ENCODE measurements at regions not wholly inside any gene's neighbourhood (a gene's known extent, or its start where the extent isn't known, plus 50 kb on each side); places are given as distances from the start of the nearest gene placed in this dataset.

DNA sequence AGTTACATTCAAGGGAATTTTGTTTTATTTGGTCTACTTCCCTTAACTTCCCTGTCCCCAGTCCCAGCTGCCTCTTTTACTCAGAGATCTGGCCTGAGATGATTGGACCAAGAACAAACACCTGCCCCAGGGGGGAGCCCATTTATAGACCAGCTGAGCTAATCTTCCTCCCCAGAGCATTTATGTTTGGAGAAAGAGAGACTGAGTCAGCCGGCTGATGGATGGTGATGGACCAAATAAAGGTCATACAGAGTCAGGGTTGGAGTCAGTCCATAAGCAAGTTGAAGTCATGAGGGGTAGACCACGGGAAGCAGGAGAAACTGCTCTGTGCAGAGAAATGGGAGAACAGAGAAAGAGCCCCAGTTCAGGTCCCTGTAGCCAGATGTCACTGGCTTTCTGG lies 77.7 kb downstream of the TMEM174 start:
- no peaks in the 10 kb centered on the region for H3K4me1 Mint-ChIP-seq (ENCODE audit: low read depth)
- H3K4me3 Mint-ChIP-seq (ENCODE audit: low read depth), result no peak overlapping the region
- peaks cover 25% of the 10 kb centered on the region for H3K27me3 Mint-ChIP-seq (ENCODE audit: low read depth)
- H3K27ac Mint-ChIP-seq, result no peak overlapping the region
- H3K9me3 Mint-ChIP-seq, result no peaks in the 10 kb centered on the region
- no peak for DNase-seq (ENCODE audit: low spot score)
- H3K36me3 Mint-ChIP-seq (ENCODE audit: low read depth), result no peaks in the 10 kb centered on the region
- intact Hi-C loops (cut with micrococcal nuclease), result no loop called here

DNA sequence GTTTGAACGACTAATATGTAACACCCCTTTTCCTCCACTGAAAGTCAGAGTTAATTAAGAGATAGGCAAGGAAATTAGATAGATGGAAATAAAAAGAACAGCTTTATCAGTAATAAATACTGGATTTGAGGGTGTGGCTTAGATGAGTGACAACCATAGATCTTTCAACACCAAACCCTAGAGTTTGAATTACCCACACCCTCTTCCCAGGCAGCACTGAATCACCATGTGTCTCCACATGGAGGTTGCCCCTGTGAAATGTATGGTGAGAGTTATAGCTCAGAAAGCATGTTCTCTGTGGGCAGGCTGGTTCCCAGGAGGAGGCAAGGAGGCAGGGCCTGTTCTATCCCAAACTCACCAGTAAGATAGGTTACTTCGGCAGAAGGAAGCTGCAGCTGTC lies 69.7 kb downstream of the TMEM174 start:
- Mint-ChIP-seq H3K4me3 (ENCODE audit: low read depth) (no peak overlapping the region), H3K36me3 (ENCODE audit: low read depth) (no peaks in the 10 kb centered on the region), H3K9me3 (no peaks in the 10 kb centered on the region), H3K27me3 (ENCODE audit: low read depth) (peaks cover 25% of the 10 kb centered on the region), H3K4me1 (ENCODE audit: low read depth) (no peaks in the 10 kb centered on the region), H3K27ac (no peak overlapping the region)
- DNase-seq (ENCODE audit: low spot score), result no peak
- intact Hi-C loops (cut with micrococcal nuclease), result no loop called here

GRCh38 chr5:73238873-73239272 lies 65.9 kb downstream of the TMEM174 start:
- Mint-ChIP-seq H3K36me3 (ENCODE audit: low read depth) (no peaks in the 10 kb centered on the region), H3K4me1 (ENCODE audit: low read depth) (no peaks in the 10 kb centered on the region), H3K4me3 (ENCODE audit: low read depth) (no peak overlapping the region), H3K27me3 (ENCODE audit: low read depth) (peaks cover 33% of the 10 kb centered on the region), H3K9me3 (no peaks in the 10 kb centered on the region), H3K27ac (no peak overlapping the region)
- DNase-seq (ENCODE audit: low spot score), result no peak
- intact Hi-C loops (cut with micrococcal nuclease), result no loop called here

GRCh38 chr5:73236541-73237128 lies 63.6 kb downstream of the TMEM174 start:
- no peaks in the 10 kb centered on the region for H3K9me3 Mint-ChIP-seq
- no peak overlapping the region for H3K4me3 Mint-ChIP-seq (ENCODE audit: low read depth)
- H3K27ac Mint-ChIP-seq, result no peak overlapping the region
- DNase-seq (ENCODE audit: low spot score), result no peak
- no peaks in the 10 kb centered on the region for H3K4me1 Mint-ChIP-seq (ENCODE audit: low read depth)
- intact Hi-C loops (cut with micrococcal nuclease), result no loop called here
- H3K27me3 Mint-ChIP-seq (ENCODE audit: low read depth), result peaks cover 48% of the 10 kb centered on the region
- no peaks in the 10 kb centered on the region for H3K36me3 Mint-ChIP-seq (ENCODE audit: low read depth)

- H3K4me1 Mint-ChIP-seq (ENCODE audit: low read depth), result peaks cover 1% of the 10 kb centered on the region
- no peaks in the 10 kb centered on the region for H3K36me3 Mint-ChIP-seq (ENCODE audit: low read depth)
- intact Hi-C loops (cut with micrococcal nuclease), result loop anchor here (5.0 kb wide), 2 partner anchors 148 to 213 kb away; partner anchors contain the start of gene FOXD1
- no peaks in the 10 kb centered on the region for H3K9me3 Mint-ChIP-seq
- H3K27me3 Mint-ChIP-seq (ENCODE audit: low read depth), result peaks cover 65% of the 10 kb centered on the region
- no peak overlapping the region for H3K4me3 Mint-ChIP-seq (ENCODE audit: low read depth)
- no peak for DNase-seq (ENCODE audit: low spot score)
- no peak overlapping the region for H3K27ac Mint-ChIP-seq
Observed at GRCh38 chr5:73234204-73234555, 61.2 kb downstream of the TMEM174 start.

DNA sequence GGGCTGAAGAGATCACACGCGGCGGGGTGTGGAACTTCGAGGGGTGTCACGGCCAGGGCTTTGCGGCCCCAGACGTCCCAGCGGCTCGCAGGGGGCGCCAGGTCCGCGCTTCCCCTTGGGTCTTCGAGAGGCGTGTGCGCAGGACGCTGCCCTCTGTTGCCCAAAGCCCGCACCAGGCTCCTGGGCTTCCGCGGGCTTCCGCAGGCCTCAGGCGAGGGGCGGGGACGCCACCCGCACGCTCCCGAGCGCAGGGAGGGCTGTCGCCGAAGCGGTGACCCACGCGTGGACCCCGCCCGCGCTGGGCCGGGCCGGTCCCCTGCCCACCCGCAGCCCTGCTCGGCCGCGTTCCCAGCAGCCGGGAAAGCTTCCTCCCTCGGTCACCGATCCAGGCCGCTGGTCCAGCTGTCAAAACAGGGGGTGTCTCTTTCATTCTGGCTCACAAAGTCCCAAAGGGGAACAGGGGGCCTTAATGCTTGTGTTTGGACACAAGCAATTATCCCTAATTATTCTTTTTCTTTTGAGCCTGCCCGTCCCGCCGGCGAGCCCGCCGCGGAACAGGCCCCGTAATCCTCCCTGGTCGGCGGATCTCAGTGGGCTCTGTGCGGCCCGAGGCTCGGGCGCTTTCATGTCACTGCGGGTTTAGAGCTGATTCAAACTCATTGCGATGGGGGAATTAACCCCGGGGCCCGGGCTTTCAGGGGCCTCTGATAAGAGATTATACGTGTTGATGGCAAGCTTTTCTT lies 60.6 kb downstream of the TMEM174 start:
- H3K27me3 Mint-ChIP-seq (ENCODE audit: low read depth), result peaks cover 68% of the 10 kb centered on the region
- DNase-seq (ENCODE audit: low spot score), result no peak

DNA sequence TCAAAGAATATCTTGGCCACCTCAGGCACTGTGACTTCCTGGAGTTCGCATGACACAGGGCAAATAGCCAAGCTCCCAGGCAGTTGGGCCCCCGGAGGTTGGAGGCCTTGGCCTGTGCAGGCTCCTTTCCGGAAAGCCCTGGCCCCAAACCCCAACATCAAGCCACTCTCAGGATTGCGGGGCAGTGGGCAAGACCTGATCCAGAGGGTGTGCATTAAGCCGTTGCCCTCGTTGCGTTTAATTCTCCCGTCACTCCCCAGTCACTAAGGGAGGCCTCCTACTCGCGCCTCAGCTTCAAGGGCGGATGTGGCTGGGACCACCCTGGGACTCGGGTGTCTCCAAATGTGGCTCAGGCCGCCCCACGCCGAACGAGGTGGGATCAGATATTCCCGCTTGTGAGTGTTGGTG lies 60.1 kb downstream of the TMEM174 start:
- H3K4me1 Mint-ChIP-seq (ENCODE audit: low read depth), result peaks cover 1% of the 10 kb centered on the region
- H3K36me3 Mint-ChIP-seq (ENCODE audit: low read depth), result no peaks in the 10 kb centered on the region
- no peak overlapping the region for H3K4me3 Mint-ChIP-seq (ENCODE audit: low read depth)
- no peak for DNase-seq (ENCODE audit: low spot score)
- no peak overlapping the region for H3K27ac Mint-ChIP-seq
- intact Hi-C loops (cut with micrococcal nuclease), result loop anchor here (5.0 kb wide), 2 partner anchors 149 to 214 kb away; partner anchors contain the start of gene FOXD1
- no peaks in the 10 kb centered on the region for H3K9me3 Mint-ChIP-seq
- H3K27me3 Mint-ChIP-seq (ENCODE audit: low read depth), result peaks cover 72% of the 10 kb centered on the region

More for the DNA sequence above, 60.6 kb downstream of the TMEM174 start:
- H3K36me3 Mint-ChIP-seq (ENCODE audit: low read depth), result no peaks in the 10 kb centered on the region
- intact Hi-C loops (cut with micrococcal nuclease), result loop anchor here (5.0 kb wide), 2 partner anchors 149 to 214 kb away; partner anchors contain the start of gene FOXD1
- peaks cover 1% of the 10 kb centered on the region for H3K4me1 Mint-ChIP-seq (ENCODE audit: low read depth)
- no peak overlapping the region for H3K27ac Mint-ChIP-seq
- H3K4me3 Mint-ChIP-seq (ENCODE audit: low read depth), result no peak overlapping the region
- H3K9me3 Mint-ChIP-seq, result no peaks in the 10 kb centered on the region

GRCh38 chr5:73232266-73233041 lies 59.5 kb downstream of the TMEM174 start:
- peaks cover 1% of the 10 kb centered on the region for H3K4me1 Mint-ChIP-seq (ENCODE audit: low read depth)
- intact Hi-C loops (cut with micrococcal nuclease), result loop anchor here (5.0 kb wide), 2 partner anchors 150 to 215 kb away; partner anchors contain the start of gene FOXD1
- no peaks in the 10 kb centered on the region for H3K36me3 Mint-ChIP-seq (ENCODE audit: low read depth)
- H3K9me3 Mint-ChIP-seq, result no peaks in the 10 kb centered on the region
- DNase-seq (ENCODE audit: low spot score), result no peak
- H3K27ac Mint-ChIP-seq, result no peak overlapping the region
- no peak overlapping the region for H3K4me3 Mint-ChIP-seq (ENCODE audit: low read depth)
- peaks cover 70% of the 10 kb centered on the region for H3K27me3 Mint-ChIP-seq (ENCODE audit: low read depth)

GRCh38 chr5:73231246-73231778 lies 58.3 kb downstream of the TMEM174 start:
- Mint-ChIP-seq H3K4me1 (ENCODE audit: low read depth) (peaks cover 1% of the 10 kb centered on the region), H3K27ac (no peak overlapping the region), H3K27me3 (ENCODE audit: low read depth) (peaks cover 68% of the 10 kb centered on the region), H3K9me3 (no peaks in the 10 kb centered on the region), H3K36me3 (ENCODE audit: low read depth) (no peaks in the 10 kb centered on the region), H3K4me3 (ENCODE audit: low read depth) (no peak overlapping the region)
- DNase-seq (ENCODE audit: low spot score), result no peak
- intact Hi-C loops (cut with micrococcal nuclease), result loop anchor here (2.0 to 5.0 kb wide), 3 partner anchors 67 to 216 kb away; partner anchors contain the start of gene FOXD1

DNA sequence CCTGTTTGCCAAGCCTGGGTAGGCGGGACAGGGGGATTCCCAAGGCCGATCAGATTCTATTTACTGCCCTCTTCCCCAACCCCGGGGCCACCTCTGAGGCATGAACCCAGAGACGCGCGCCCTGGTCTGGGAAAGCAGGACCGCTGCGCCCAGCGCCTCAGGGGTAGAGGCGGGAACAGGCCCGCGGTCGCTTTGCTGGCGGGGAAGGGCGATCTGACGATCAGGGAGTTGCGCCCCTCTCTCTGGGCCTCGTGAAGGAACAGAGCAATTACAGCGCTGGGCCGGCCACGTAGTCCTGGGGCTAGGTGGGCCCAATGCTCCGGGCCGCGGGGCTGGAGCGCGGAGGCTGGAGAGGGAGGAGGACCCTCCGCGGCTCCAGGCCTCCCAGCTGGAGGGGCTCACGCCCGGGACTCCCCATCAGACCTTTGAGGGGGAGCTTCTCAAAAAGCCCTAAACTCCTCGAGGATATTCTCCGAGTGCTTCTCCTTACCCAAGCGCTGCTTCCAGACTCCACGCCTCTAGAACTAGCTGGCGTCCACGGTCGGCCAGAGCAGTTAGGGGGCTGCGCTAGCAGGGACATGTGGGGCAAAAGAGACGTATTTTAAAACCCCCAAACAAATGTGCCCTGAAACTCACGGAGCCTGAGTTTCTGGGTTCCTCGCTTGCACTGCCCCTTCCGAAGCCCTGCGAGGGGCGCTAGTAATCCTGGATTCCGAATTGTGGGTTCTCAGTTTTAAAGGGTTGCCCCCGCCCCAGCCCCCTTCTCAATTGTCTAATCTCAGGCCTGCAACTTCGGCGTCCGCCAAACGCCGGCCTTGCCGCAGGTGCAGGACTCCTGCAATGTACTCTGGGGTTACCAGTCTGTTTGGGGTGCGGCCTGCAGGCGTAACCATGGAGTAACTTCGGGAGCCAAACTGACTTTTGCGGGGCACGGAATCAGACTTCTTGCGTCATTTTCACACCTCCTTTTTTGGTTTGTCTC lies 57.6 kb downstream of the TMEM174 start:
- Mint-ChIP-seq H3K9me3 (no peaks in the 10 kb centered on the region), H3K4me3 (ENCODE audit: low read depth) (no peak overlapping the region), H3K27ac (no peak overlapping the region), H3K4me1 (ENCODE audit: low read depth) (peaks cover 1% of the 10 kb centered on the region), H3K27me3 (ENCODE audit: low read depth) (peaks cover 64% of the 10 kb centered on the region), H3K36me3 (ENCODE audit: low read depth) (no peaks in the 10 kb centered on the region)
- DNase-seq (ENCODE audit: low spot score), result no peak
- intact Hi-C loops (cut with micrococcal nuclease), result loop anchor here (2.0 to 5.0 kb wide), 3 partner anchors 68 to 217 kb away; partner anchors contain the start of gene FOXD1

DNA sequence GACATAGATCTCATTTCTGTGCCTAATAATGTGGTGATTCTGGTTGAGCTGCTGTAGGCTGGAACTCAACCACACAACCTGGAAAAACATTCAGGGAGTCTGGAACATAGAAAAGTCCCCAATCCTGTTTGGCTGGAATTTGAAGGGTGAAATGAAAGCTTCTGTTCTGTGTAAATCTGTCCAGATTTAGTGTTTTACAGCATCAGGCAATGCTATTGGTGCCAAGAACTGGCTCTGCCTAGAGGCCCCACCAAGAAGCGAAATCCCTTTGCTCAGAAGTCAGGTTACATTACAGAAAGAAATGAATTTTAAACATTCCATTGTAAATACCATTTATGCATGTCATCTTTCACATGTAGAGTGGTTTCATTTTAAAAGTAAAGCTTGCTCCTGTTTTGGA lies 56.3 kb downstream of the TMEM174 start:
- H3K4me3 Mint-ChIP-seq (ENCODE audit: low read depth), result no peak overlapping the region
- intact Hi-C loops (cut with micrococcal nuclease), result no loop called here
- no peaks in the 10 kb centered on the region for H3K36me3 Mint-ChIP-seq (ENCODE audit: low read depth)
- H3K4me1 Mint-ChIP-seq (ENCODE audit: low read depth), result peaks cover 1% of the 10 kb centered on the region
- no peak for DNase-seq (ENCODE audit: low spot score)
- H3K27ac Mint-ChIP-seq, result no peak overlapping the region
- no peaks in the 10 kb centered on the region for H3K9me3 Mint-ChIP-seq
- H3K27me3 Mint-ChIP-seq (ENCODE audit: low read depth), result peaks cover 58% of the 10 kb centered on the region

GRCh38 chr5:73228052-73228451 lies 55.1 kb downstream of the TMEM174 start:
- intact Hi-C loops (cut with micrococcal nuclease), result no loop called here
- no peaks in the 10 kb centered on the region for H3K9me3 Mint-ChIP-seq

More at GRCh38 chr5:73228052-73228451, 55.1 kb downstream of the TMEM174 start:
- no peak overlapping the region for H3K27ac Mint-ChIP-seq
- no peak for DNase-seq (ENCODE audit: low spot score)
- H3K4me3 Mint-ChIP-seq (ENCODE audit: low read depth), result no peak overlapping the region
- H3K27me3 Mint-ChIP-seq (ENCODE audit: low read depth), result peaks cover 52% of the 10 kb centered on the region
- H3K36me3 Mint-ChIP-seq (ENCODE audit: low read depth), result no peaks in the 10 kb centered on the region
- H3K4me1 Mint-ChIP-seq (ENCODE audit: low read depth), result peaks cover 1% of the 10 kb centered on the region

Data from activated T-helper 2 cell treated with anti-CD3 and anti-CD28 coated beads, Interferon-gamma antibody, Interleukin-2, Interleukin-4, amounts not matched to agents 10 μg/mL and 5 μg/mL and 100 μg/mL, durations not matched to agents 14 hours and 24 hours and 36 hours (primary cell).